HCT116 (cell line): ENCODE measurements at regions not wholly inside any gene's neighbourhood (a gene's known extent, or its start where the extent isn't known, plus 50 kb on each side); places are given as distances from the start of the nearest gene placed in this dataset.

Experiments
- ATAC-seq: fragments of 200-7000 bp; cut with Tn5 transposase; 2 replicates; pipeline ENCODE4 v1.9.1; 2020; ENCODE audit warnings: mild to moderate bottlenecking, moderate library complexity
- BruUV-seq: library from RNA; stranded (reverse); fragments of 400-500 nt; replicated peaks from 2 replicates; lab custom pipeline; 2021; lab: Mats Ljungman, UMichigan
- CTCF ChIA-PET: fragments of 300-600 bp; sonication (Branson Sonifier 250); formaldehyde crosslinking; loops from one replicate; lab custom pipeline; 2021; ENCODE audit warnings: antibody characterized with exemption; lab: Charles Lee
- POLR2A ChIA-PET: fragments of 300-600, 350-600 bp; sonication (Branson Sonifier 250); formaldehyde crosslinking; loops from one replicate; lab custom pipeline; 2021; ENCODE audit warnings: antibody characterized with exemption; lab: Charles Lee
- RAD21 ChIA-PET, 2 experiments: fragments of 300-600 bp; sonication (Branson Sonifier 250); formaldehyde crosslinking; loops; one replicate each; lab custom pipeline; 2023; ENCODE audit warnings: low total read pairs in 2 of 2; ENCODE audit not compliant: uncharacterized antibody in 2 of 2, unreplicated experiment in 2 of 2, low non-redundant PET in 1 of 2; lab: Charles Lee
- DNase-seq: peaks from one replicate; pipeline ENCODE4 v3.0.0-alpha.2; 2010; ENCODE audit warnings: low read depth, low spot score
- H2AFZ ChIP-seq: fragments of 200-600 bp; shearing (Covaris generic), sonication (generic); 2 replicates; pipeline ENCODE4 v1.6.1; 2017; ENCODE audit warnings: low read depth, mixed run types, mixed read lengths, antibody characterized with exemption, low read length; ENCODE audit not compliant: poor library complexity, severe bottlenecking
- H3K27ac ChIP-seq: 2 replicates; pipeline ENCODE4 v1.5.1; 2012; ENCODE audit warnings: low read depth, low read length
- H3K27me3 ChIP-seq: fragments of 200-600 bp; sonication (generic); 2 replicates; pipeline ENCODE4 v1.6.1; 2016; ENCODE audit warnings: mixed run types, low read length, mixed read lengths; ENCODE audit not compliant: insufficient read depth
- H3K36me3 ChIP-seq, 2 experiments: fragments of 200-500 bp in 1 of 2; fragments of 200-600 bp in 1 of 2; sonication (Bioruptor generic) in 1 of 2; sonication (generic) in 1 of 2; 2 replicates each; pipeline versions ENCODE4 v1.5.1 to v1.6.1; 2014 to 2016; ENCODE audit warnings: low read length in 2 of 2, inconsistent platforms in 1 of 2, mixed read lengths in 1 of 2, mixed run types in 1 of 2; ENCODE audit not compliant: insufficient read depth in 2 of 2, control insufficient read depth in 1 of 2
- H3K4me1 ChIP-seq, 2 experiments: fragments of 200-600 bp in 1 of 2; sonication (generic) in 1 of 2; 2 replicates each; pipeline versions ENCODE4 v1.5.1 to v1.6.1; 2012 to 2017; ENCODE audit warnings: low read length in 2 of 2, inconsistent platforms in 1 of 2, mild to moderate bottlenecking in 1 of 2, mixed read lengths in 1 of 2, mixed run types in 1 of 2, moderate library complexity in 1 of 2; ENCODE audit not compliant: insufficient read depth in 2 of 2, control insufficient read depth in 1 of 2
- H3K4me2 ChIP-seq: fragments of 200-600 bp; sonication (generic); 2 replicates; pipeline ENCODE4 v1.6.1; 2017; ENCODE audit warnings: mixed run types, low read length, mixed read lengths
- H3K4me3 ChIP-seq, 2 experiments: fragments of 200-600 bp in 1 of 2; sonication (generic) in 1 of 2; replicated peaks in 1 of 2; 2 replicates each; pipeline ENCODE4 v1.5.1; 2011 to 2016; ENCODE audit warnings: low read length in 2 of 2, control low read depth in 1 of 2, low read depth in 1 of 2, mild to moderate bottlenecking in 1 of 2, mixed read lengths in 1 of 2, mixed run types in 1 of 2
- H3K79me2 ChIP-seq: fragments of 200-600 bp; sonication (generic); 2 replicates; pipeline ENCODE4 v1.6.1; 2017; ENCODE audit warnings: mild to moderate bottlenecking, mixed run types, low read length, moderate library complexity, mixed read lengths; ENCODE audit not compliant: insufficient read depth
- H3K9ac ChIP-seq: fragments of 200-600 bp; sonication (generic); 2 replicates; pipeline ENCODE4 v1.6.1; 2016; ENCODE audit warnings: low read length, mixed read lengths
- H3K9me2 ChIP-seq: fragments of 200-600 bp; sonication (generic), shearing (Covaris generic); 2 replicates; pipeline ENCODE4 v1.6.1; 2017; ENCODE audit warnings: mixed run types, mild to moderate bottlenecking, moderate library complexity; ENCODE audit not compliant: insufficient read depth
- H3K9me3 ChIP-seq, 2 experiments: fragments of 200-500 bp in 1 of 2; fragments of 200-600 bp in 1 of 2; sonication (Bioruptor generic) in 1 of 2; sonication (generic) in 1 of 2; 2 replicates each; pipeline ENCODE4 v1.6.1; 2014 to 2017; ENCODE audit warnings: low read length in 2 of 2, mixed read lengths in 2 of 2, inconsistent platforms in 1 of 2, low read depth in 1 of 2, mild to moderate bottlenecking in 1 of 2, mixed run types in 1 of 2, moderate library complexity in 1 of 2; ENCODE audit not compliant: control insufficient read depth in 1 of 2, insufficient read depth in 1 of 2
- H4K20me1 ChIP-seq: fragments of 200-600 bp; sonication (generic), shearing (Covaris generic); 2 replicates; pipeline ENCODE4 v1.6.1; 2017; ENCODE audit warnings: mixed run types, mild to moderate bottlenecking, moderate library complexity; ENCODE audit not compliant: insufficient read depth
- ATF3 ChIP-seq: IDR thresholded peaks from 2 replicates; pipeline ENCODE4 v1.6.1; 2012
- CBX3 ChIP-seq: IDR thresholded peaks from 2 replicates; pipeline ENCODE4 v1.6.1; 2012; ENCODE audit warnings: low read depth
- EGR1 ChIP-seq: IDR thresholded peaks from 2 replicates; pipeline ENCODE4 v1.6.1; 2012; ENCODE audit warnings: low read depth
- ELF1 ChIP-seq: IDR thresholded peaks from 2 replicates; pipeline ENCODE4 v1.6.1; 2012; ENCODE audit warnings: low read depth, borderline replicate concordance
- EZH2phosphoT487 ChIP-seq: fragments of 200-600 bp; IDR thresholded peaks from 2 replicates; pipeline ENCODE4 v1.6.1; 2018; ENCODE audit warnings: antibody characterized with exemption, borderline replicate concordance
- FOSL1 ChIP-seq: IDR thresholded peaks from 2 replicates; pipeline ENCODE4 v1.6.1; 2012; ENCODE audit warnings: low read depth
- MAX ChIP-seq: IDR thresholded peaks from 2 replicates; pipeline ENCODE4 v1.6.1; 2012
- POLR2AphosphoS5 ChIP-seq: IDR thresholded peaks from 2 replicates; pipeline ENCODE4 v1.6.1; 2011; ENCODE audit warnings: mild to moderate bottlenecking, low read depth, low read length, moderate library complexity
- RAD21 ChIP-seq: IDR thresholded peaks from 2 replicates; pipeline ENCODE4 v1.6.1; 2012; ENCODE audit warnings: low read depth, mild to moderate bottlenecking
- SIN3A ChIP-seq: IDR thresholded peaks from 2 replicates; pipeline ENCODE4 v1.6.1; 2012; ENCODE audit warnings: low read depth
- SP1 ChIP-seq: IDR thresholded peaks from 2 replicates; pipeline ENCODE4 v1.6.1; 2012; ENCODE audit warnings: low read depth
- SRF ChIP-seq: IDR thresholded peaks from 2 replicates; pipeline ENCODE4 v1.6.1; 2012; ENCODE audit warnings: low read depth
- ZFX ChIP-seq: fragments of 450-650 bp; IDR thresholded peaks from 2 replicates; pipeline ENCODE4 v1.6.1; 2017
- ZNF274 ChIP-seq: fragments of 200-500 bp; sonication (Bioruptor generic); IDR thresholded peaks from 2 replicates; pipeline ENCODE4 v1.6.1; 2014; ENCODE audit warnings: mild to moderate bottlenecking, low read depth, low read length, inconsistent platforms
- intact Hi-C: fragments of 100-400 bp; cut with micrococcal nuclease; formaldehyde crosslinking; loops from 2 replicates; pipeline ENCODE4 v1.10.0; 2022

- Histone ChIP-seq H3K9me2 (no peaks in the 10 kb centered on the region), H3K27ac (no peak overlapping the region), H3K79me2 (no peaks in the 10 kb centered on the region), H4K20me1 (no peaks in the 10 kb centered on the region), H3K4me1 (no peaks in the 10 kb centered on the region), H3K9ac (no peak overlapping the region), H2AFZ (no peak overlapping the region), H3K4me3 (no peak overlapping the region), H3K9me3 (no peaks in the 10 kb centered on the region), H3K36me3 (no peaks in the 10 kb centered on the region)
- intact Hi-C loops = no loop called here
- ChIA-PET CTCF (no interaction called here), POLR2A (no interaction called here)
- ATAC-seq = no peak
- DNase-seq = no peak
- BruUV-seq = no TSS peak
- no peak for TF ChIP-seq CBX3
- TF ChIP-seq EZH2phosphoT487 = no peak
- TF ChIP-seq EGR1 = no peak
- no peak for TF ChIP-seq ATF3
- no peak for TF ChIP-seq ELF1
- TF ChIP-seq ZFX = no peak
- no peak for TF ChIP-seq ZNF274
- TF ChIP-seq RAD21 = no peak
- TF ChIP-seq SP1 = no peak
- no peak for TF ChIP-seq MAX
- no peak for TF ChIP-seq FOSL1
- no peak for TF ChIP-seq SIN3A
- TF ChIP-seq POLR2AphosphoS5 = no peak
- TF ChIP-seq SRF = no peak
- TF ChIP-seq, all 23 proteins: peak for 0
- no peaks in the 10 kb centered on the region for H3K27me3 ChIP-seq
- no peak overlapping the region for H3K4me2 ChIP-seq
- RAD21 ChIA-PET = no interaction called here
Observed at GRCh38 chr2:19051203-19051831, 307.1 kb downstream of the OSR1 start.
